ENCODE measurements at regions not wholly inside any gene's neighbourhood (a gene's known extent, or its start where the extent isn't known, plus 50 kb on each side); places are given as distances from the start of the nearest gene placed in this dataset.

DNA sequence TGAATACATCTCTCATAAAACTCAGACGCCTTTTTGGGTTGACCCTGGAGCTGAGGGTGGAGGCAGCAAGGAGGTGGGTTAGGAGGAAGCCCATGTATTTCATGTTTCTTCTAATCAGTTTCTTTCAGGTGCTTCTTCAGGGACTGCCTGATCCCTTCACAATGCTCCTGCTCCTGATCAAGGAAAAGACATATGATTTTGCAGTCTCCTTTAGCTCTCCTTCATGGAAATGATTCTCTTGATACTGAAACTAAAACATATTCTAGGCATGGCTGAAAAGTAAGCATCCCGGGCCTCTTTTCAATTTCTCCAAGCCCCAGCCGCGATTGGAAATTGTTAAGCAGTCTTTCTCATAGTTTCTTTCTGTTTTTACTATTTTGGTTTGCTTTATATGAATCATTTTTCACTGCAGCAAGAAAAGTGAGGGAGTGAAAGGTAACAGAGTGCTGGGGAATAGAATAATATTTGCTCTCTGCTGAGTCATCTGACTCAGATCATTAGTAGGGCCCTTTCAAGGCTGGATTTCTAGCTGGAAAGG lies 730.7 kb downstream of the CDH11 start:
- no peak for TF ChIP-seq REST (IDR thresholded peaks at IDR 0.05; ENCODE audit: low read depth)
- no peak for TF ChIP-seq EP300 (IDR thresholded peaks at IDR 0.05; ENCODE audit: borderline replicate concordance)
- no peak for TF ChIP-seq TCF12 (IDR thresholded peaks at IDR 0.05; ENCODE audit: low read depth)
- no peak for TF ChIP-seq YY1 (IDR thresholded peaks at IDR 0.05; ENCODE audit: low read depth)
- no peak for TF ChIP-seq MAX (IDR thresholded peaks at IDR 0.05)
- TF ChIP-seq TAF1 (IDR thresholded peaks at IDR 0.05; ENCODE audit: low read depth), result no peak
- TF ChIP-seq CREB1 (IDR thresholded peaks at IDR 0.05; ENCODE audit: low read depth), result no peak
